Panc1 (cell line): ENCODE measurements at regions not wholly inside any gene's neighbourhood (a gene's known extent, or its start where the extent isn't known, plus 50 kb on each side); places are given as distances from the start of the nearest gene placed in this dataset.

Experiments used
- ATAC-seq: fragments of 200-7000 bp; cut with Tn5 transposase; 2 replicates; pipeline ENCODE4 v1.9.1; 2020; ENCODE audit warnings: mild to moderate bottlenecking, moderate library complexity
- BruUV-seq: library from RNA; stranded (reverse); fragments of 400-500 nt; replicated peaks from 2 replicates; lab custom pipeline; 2021; lab: Mats Ljungman, UMichigan
- CTCF ChIA-PET: fragments of 300-600 bp; sonication (Branson Sonifier 250); formaldehyde crosslinking; loops from one replicate; lab custom pipeline; 2022; ENCODE audit warnings: antibody characterized with exemption; lab: Charles Lee
- POLR2A ChIA-PET: fragments of 300-600 bp; sonication (Branson Sonifier 250); formaldehyde crosslinking; loops from one replicate; lab custom pipeline; 2022; ENCODE audit warnings: antibody characterized with exemption; lab: Charles Lee
- DNase-seq: peaks from one replicate; pipeline ENCODE4 v3.0.0-alpha.2; 2010; ENCODE audit warnings: low read depth, low spot score
- H3K27ac ChIP-seq: 2 replicates; pipeline ENCODE4 v1.5.1; 2011; ENCODE audit warnings: mild to moderate bottlenecking, low read length, inconsistent platforms
- H3K27me3 ChIP-seq: fragments of 200-500 bp; sonication (Bioruptor generic); 2 replicates; pipeline ENCODE4 v1.6.0; 2014; ENCODE audit warnings: low read length, inconsistent platforms; ENCODE audit not compliant: control insufficient read depth, insufficient read depth
- H3K36me3 ChIP-seq: fragments of 200-500 bp; sonication (Bioruptor generic); 2 replicates; pipeline ENCODE4 v1.5.1; 2014; ENCODE audit warnings: inconsistent platforms, mild to moderate bottlenecking, low read length, moderate library complexity; ENCODE audit not compliant: control insufficient read depth, insufficient read depth
- H3K4me1 ChIP-seq: 2 replicates; pipeline ENCODE4 v1.5.1; 2011; ENCODE audit warnings: inconsistent platforms, mild to moderate bottlenecking, low read length, moderate library complexity; ENCODE audit not compliant: control insufficient read depth, insufficient read depth
- H3K4me3 ChIP-seq, 2 experiments: 2 replicates each; pipeline ENCODE4 v1.5.1; 2011 to 2012; ENCODE audit warnings: low read depth in 2 of 2, low read length in 2 of 2, mild to moderate bottlenecking in 2 of 2, inconsistent platforms in 1 of 2, moderate library complexity in 1 of 2
- H3K9me3 ChIP-seq: fragments of 200-500 bp; sonication (Bioruptor generic); 2 replicates; pipeline ENCODE4 v1.5.1; 2014; ENCODE audit warnings: low read depth, mild to moderate bottlenecking, inconsistent platforms, low read length, moderate library complexity; ENCODE audit not compliant: control insufficient read depth, insufficient read depth
- POLR2AphosphoS5 ChIP-seq: IDR thresholded peaks from 2 replicates; pipeline ENCODE4 v1.6.1; 2012; ENCODE audit warnings: mild to moderate bottlenecking, low read depth, low read length, moderate library complexity
- SIN3A ChIP-seq: IDR thresholded peaks from 2 replicates; pipeline ENCODE4 v1.6.1; 2012; ENCODE audit warnings: low read depth, mild to moderate bottlenecking, low read length, moderate library complexity, borderline replicate concordance; ENCODE audit not compliant: insufficient read depth
- TCF7L2 ChIP-seq: IDR thresholded peaks from 2 replicates; pipeline ENCODE4 v1.6.1; 2011; ENCODE audit warnings: mild to moderate bottlenecking, low read depth, low read length, inconsistent platforms
- in situ Hi-C: cut with HindIII; loops from 2 replicates; pipeline ENCODE4 v1.10.0; 2016; ENCODE audit warnings: low sequenced_read_pairs, low pct_unique_long_range_greater_than_20kb
- intact Hi-C: fragments of 100-400 bp; cut with micrococcal nuclease; formaldehyde crosslinking; loops from one replicate; pipeline ENCODE4 v1.10.0; 2022; ENCODE audit not compliant: unreplicated experiment
- TF ChIP-seq, protein P1 (sequence below), 2 experiments: IDR thresholded peaks; 2 replicates each; pipeline ENCODE4 v1.6.1; 2011 to 2012; ENCODE audit warnings: low read depth in 2 of 2, control low read depth in 1 of 2, low read length in 1 of 2, mild to moderate bottlenecking in 1 of 2, moderate library complexity in 1 of 2; ENCODE audit not compliant: insufficient read depth in 1 of 2
- TF ChIP-seq, protein P2 (sequence below): fragments of 450-650 bp; IDR thresholded peaks from 2 replicates; pipeline ENCODE4 v1.5.1; 2017; ENCODE audit warnings: mild to moderate bottlenecking

DNA sequence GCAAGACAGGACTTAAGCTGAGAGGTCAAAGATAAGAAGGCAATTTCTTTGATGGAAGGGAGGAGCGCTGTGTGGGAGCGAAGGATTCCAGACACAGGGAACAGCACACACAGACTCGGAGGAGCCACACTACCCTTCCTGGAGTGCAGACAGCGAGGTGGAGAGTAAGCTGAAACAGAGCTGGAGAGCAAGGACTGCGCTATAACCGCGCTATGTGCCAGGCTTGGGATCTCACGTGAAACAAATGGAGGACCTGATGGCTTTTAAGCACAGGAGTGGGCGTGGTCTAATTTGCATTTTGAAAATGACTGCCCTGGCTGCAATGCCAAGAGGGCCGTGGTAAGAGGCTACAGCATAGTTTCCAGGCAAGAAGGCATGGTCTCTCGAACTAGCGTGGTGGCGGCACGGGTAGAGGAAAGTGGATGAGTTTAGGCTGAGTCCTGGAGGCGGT, 113.9 kb upstream of the SORBS2 start:
- Histone ChIP-seq H3K4me1 (no peaks in the 10 kb centered on the region), H3K9me3 (no peaks in the 10 kb centered on the region), H3K36me3 (no peaks in the 10 kb centered on the region), H3K27ac (no peak overlapping the region), H3K27me3 (no peaks in the 10 kb centered on the region), H3K4me3 (no peak overlapping the region)
- ATAC-seq: no peak
- intact Hi-C loops (no loop called here), in situ Hi-C loops (no loop called here)
- no peak for DNase-seq
- BruUV-seq: no TSS peak
- TF ChIP-seq, protein P1, sequence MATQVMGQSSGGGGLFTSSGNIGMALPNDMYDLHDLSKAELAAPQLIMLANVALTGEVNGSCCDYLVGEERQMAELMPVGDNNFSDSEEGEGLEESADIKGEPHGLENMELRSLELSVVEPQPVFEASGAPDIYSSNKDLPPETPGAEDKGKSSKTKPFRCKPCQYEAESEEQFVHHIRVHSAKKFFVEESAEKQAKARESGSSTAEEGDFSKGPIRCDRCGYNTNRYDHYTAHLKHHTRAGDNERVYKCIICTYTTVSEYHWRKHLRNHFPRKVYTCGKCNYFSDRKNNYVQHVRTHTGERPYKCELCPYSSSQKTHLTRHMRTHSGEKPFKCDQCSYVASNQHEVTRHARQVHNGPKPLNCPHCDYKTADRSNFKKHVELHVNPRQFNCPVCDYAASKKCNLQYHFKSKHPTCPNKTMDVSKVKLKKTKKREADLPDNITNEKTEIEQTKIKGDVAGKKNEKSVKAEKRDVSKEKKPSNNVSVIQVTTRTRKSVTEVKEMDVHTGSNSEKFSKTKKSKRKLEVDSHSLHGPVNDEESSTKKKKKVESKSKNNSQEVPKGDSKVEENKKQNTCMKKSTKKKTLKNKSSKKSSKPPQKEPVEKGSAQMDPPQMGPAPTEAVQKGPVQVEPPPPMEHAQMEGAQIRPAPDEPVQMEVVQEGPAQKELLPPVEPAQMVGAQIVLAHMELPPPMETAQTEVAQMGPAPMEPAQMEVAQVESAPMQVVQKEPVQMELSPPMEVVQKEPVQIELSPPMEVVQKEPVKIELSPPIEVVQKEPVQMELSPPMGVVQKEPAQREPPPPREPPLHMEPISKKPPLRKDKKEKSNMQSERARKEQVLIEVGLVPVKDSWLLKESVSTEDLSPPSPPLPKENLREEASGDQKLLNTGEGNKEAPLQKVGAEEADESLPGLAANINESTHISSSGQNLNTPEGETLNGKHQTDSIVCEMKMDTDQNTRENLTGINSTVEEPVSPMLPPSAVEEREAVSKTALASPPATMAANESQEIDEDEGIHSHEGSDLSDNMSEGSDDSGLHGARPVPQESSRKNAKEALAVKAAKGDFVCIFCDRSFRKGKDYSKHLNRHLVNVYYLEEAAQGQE (IDR thresholded peaks at IDR 0.05; ENCODE audit: insufficient read depth in 1 of 2, low read depth in 2 of 2, low read length in 1 of 2): no peak
- TF ChIP-seq SIN3A: no peak
- no peak for TF ChIP-seq POLR2AphosphoS5
- TF ChIP-seq, protein P2, sequence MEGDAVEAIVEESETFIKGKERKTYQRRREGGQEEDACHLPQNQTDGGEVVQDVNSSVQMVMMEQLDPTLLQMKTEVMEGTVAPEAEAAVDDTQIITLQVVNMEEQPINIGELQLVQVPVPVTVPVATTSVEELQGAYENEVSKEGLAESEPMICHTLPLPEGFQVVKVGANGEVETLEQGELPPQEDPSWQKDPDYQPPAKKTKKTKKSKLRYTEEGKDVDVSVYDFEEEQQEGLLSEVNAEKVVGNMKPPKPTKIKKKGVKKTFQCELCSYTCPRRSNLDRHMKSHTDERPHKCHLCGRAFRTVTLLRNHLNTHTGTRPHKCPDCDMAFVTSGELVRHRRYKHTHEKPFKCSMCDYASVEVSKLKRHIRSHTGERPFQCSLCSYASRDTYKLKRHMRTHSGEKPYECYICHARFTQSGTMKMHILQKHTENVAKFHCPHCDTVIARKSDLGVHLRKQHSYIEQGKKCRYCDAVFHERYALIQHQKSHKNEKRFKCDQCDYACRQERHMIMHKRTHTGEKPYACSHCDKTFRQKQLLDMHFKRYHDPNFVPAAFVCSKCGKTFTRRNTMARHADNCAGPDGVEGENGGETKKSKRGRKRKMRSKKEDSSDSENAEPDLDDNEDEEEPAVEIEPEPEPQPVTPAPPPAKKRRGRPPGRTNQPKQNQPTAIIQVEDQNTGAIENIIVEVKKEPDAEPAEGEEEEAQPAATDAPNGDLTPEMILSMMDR: no peak
- TF ChIP-seq TCF7L2: no peak
- POLR2A ChIA-PET: no interaction called here
- CTCF ChIA-PET: no interaction called here

DNA sequence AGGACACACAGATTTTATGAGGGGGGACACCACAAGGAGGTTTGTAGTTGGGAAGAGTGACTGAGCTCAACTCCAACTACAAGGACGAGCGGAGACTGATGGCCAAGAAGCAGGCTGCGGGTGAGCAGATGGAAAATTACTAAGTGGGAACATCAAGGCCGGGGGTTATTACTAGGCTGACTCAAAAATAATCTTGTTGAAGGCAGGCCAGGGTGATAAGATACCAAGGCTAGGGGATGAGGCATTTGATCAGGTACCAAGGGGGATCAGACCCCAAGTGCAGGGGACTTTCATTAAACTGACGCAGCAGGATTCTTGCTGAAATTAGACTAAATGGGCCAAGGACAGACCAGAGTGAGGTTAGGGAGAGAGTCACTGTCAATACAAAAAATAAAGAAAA, 119.4 kb upstream of the SORBS2 start:
- no peak for ATAC-seq
- Histone ChIP-seq H3K9me3 (no peaks in the 10 kb centered on the region), H3K27me3 (no peaks in the 10 kb centered on the region), H3K27ac (no peak overlapping the region), H3K36me3 (no peaks in the 10 kb centered on the region), H3K4me1 (no peaks in the 10 kb centered on the region), H3K4me3 (no peak overlapping the region)
- in situ Hi-C loops: no loop called here
- POLR2A ChIA-PET: no interaction called here
- CTCF ChIA-PET: no interaction called here
- no peak for DNase-seq
- no peak for TF ChIP-seq POLR2AphosphoS5
- TF ChIP-seq, protein P1 (IDR thresholded peaks at IDR 0.05; ENCODE audit: insufficient read depth in 1 of 2, low read depth in 2 of 2, low read length in 1 of 2): no peak
- TF ChIP-seq TCF7L2: no peak
- no peak for TF ChIP-seq SIN3A
- TF ChIP-seq, protein P2: no peak
- intact Hi-C loops: no loop called here
- BruUV-seq: no TSS peak
